Retinal pigment epithelial cell (primary cell): ENCODE measurements at regions not wholly inside any gene's neighbourhood (a gene's known extent, or its start where the extent isn't known, plus 50 kb on each side); places are given as distances from the start of the nearest gene placed in this dataset.

Source experiments
- DNase-seq: peaks from one replicate; pipeline ENCODE4 v3.0.0-alpha.2; 2010; ENCODE audit warnings: low read depth
- H3K4me3 ChIP-seq: 2 replicates; pipeline ENCODE4 v1.5.1; 2011; ENCODE audit warnings: mild to moderate bottlenecking, low read length, control low read depth, moderate library complexity
- CTCF ChIP-seq: conservative IDR thresholded peaks from 2 replicates; pipeline ENCODE4 v1.5.1; 2011; ENCODE audit warnings: low read depth, low read length, control low read depth, inconsistent platforms

DNA sequence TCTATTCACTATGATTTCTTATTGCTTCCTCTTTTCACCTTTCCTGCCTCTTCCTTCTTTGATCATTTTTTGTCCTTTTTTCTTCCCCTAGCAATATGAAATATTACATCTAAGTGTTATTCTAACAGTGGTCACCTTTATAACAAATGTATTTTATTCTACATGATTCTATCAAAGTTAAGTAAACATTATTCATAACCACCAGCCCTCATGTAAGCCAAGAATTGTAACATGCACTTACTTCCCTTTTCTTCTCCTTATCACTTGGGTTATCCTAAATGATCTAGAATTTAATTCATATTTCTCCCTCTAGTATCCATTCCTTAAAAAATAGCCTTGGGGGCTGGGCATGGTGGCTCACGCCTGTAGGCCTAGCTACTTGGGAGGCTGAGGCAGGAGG, 88.3 kb upstream of the SLC22A23 start:
- TF ChIP-seq CTCF: no peak
- H3K4me3 ChIP-seq: no peak overlapping the region
- DNase-seq: no peak

- TF ChIP-seq CTCF: no peak
- no peak overlapping the region for H3K4me3 ChIP-seq
- DNase-seq: no peak
Measured at GRCh38 chr6:3542032-3542640, 85.3 kb upstream of the SLC22A23 start.

DNA sequence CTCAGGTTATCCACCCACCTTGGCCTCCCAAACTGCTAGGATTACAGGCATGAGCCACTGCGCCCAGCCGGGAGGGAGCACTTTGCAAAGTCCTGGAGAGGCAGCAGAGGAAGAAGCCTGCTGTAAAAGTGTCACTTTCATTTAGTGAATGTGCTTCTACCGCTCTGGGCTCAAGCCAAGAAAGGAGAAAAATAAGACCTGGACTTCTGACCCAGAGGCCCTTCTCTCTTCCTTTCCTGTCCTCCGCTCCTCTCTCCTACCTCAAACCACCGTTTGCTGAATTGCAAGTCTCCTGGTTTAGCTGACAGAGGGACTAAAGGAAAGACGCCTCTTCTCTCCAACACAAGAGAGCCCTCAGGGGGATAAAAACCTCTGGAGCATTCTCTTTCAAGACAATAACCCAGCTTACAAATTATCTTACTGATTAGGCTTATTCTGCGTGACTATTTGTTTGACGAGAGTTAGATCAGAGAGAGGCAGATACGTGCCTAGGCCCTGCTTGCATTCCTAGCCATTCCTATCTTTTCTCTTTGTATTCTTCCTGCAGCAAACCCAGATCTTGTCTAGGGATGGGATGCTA, 84.2 kb upstream of the SLC22A23 start:
- no peak for DNase-seq
- no peak overlapping the region for H3K4me3 ChIP-seq
- TF ChIP-seq CTCF: no peak

- TF ChIP-seq CTCF: no peak
- DNase-seq: no peak
- H3K4me3 ChIP-seq: no peak overlapping the region
Measured at GRCh38 chr6:3540253-3540820, 83.5 kb upstream of the SLC22A23 start.

GRCh38 chr6:3538536-3538935, 81.7 kb upstream of the SLC22A23 start:
- no peak overlapping the region for H3K4me3 ChIP-seq
- no peak for DNase-seq
- TF ChIP-seq CTCF: no peak

DNA sequence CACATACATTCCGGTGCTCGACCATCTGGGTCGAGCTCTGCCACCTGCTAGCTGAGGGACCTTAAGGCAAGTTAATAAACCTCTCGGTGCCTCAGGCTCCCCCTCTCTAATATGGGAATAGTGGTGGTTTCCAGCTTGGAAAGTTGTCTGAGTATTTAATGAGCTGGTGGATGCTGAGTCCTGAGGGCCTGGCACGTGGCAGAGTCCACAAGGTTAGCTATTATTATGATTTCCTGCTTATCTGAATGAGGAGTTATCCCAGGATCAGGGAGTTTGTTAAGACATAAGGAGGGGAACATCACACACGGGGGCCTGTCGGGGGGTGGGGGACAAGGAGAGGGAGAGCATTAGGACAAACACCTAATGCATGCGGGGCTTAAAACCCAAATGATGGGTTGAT, 80.1 kb upstream of the SLC22A23 start:
- TF ChIP-seq CTCF: no peak

DNA sequence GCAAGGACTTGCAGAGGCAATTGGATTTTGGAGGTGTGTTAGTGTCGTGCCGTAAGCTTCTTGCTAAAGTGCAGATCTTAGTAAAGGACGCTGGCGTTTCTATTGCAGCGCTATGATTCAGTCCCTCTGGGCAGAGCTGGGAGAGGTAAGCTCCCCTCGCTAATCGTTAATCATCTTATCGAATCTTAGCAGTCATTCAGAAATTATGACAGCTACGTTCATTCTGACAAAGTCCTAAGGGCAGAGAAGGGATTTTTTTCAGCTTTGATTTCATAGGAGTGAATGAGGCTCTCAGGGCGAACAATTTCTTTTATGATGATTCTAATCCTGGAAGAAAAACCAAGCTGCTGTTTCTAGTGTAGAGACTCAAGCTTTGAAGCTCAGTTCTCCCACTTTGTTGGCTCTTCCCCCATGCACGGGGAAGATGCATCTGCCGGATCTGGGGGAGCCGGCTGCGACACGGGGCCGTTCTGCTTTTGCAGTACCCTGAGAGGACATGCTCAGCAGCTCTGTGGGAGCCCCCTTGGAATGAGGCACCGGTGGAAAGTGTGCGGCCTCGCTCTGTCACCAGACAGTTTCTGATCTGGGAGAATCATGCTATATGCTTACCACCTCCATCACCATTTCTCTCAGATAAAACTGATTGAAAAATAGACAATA, 79.1 kb upstream of the SLC22A23 start:
- TF ChIP-seq CTCF: no peak
- H3K4me3 ChIP-seq: no peak overlapping the region
- DNase-seq: peak; percentile 29

More for the DNA sequence above, 80.1 kb upstream of the SLC22A23 start:
- no peak overlapping the region for H3K4me3 ChIP-seq
- DNase-seq: no peak
